ENCODE measurements at regions not wholly inside any gene's neighbourhood (a gene's known extent, or its start where the extent isn't known, plus 50 kb on each side); places are given as distances from the start of the nearest gene placed in this dataset.

GRCh38 chr22:22155607-22156006, 89.0 kb upstream of the VPREB1 start:
- Mint-ChIP-seq H3K4me1 (ENCODE audit: low read depth, unreplicated experiment) (no peaks in the 10 kb centered on the region), H3K9me3 (ENCODE audit: unreplicated experiment) (no peaks in the 10 kb centered on the region), H3K27me3 (ENCODE audit: unreplicated experiment) (peaks cover 8% of the 10 kb centered on the region), H3K36me3 (ENCODE audit: unreplicated experiment) (peaks cover 5% of the 10 kb centered on the region), H3K27ac (ENCODE audit: unreplicated experiment) (no peak overlapping the region), H3K4me3 (ENCODE audit: unreplicated experiment) (no peak overlapping the region)
- DNase-seq, result no peak
- TF ChIP-seq CTCF (IDR thresholded peaks at IDR 0.05; ENCODE audit: partially characterized antibody, unreplicated experiment), result no peak

GRCh38 chr22:22155146-22155545, 89.4 kb upstream of the VPREB1 start:
- Mint-ChIP-seq H3K4me1 (ENCODE audit: low read depth, unreplicated experiment) (no peaks in the 10 kb centered on the region), H3K27ac (ENCODE audit: unreplicated experiment) (no peak overlapping the region), H3K4me3 (ENCODE audit: unreplicated experiment) (no peak overlapping the region), H3K9me3 (ENCODE audit: unreplicated experiment) (no peaks in the 10 kb centered on the region), H3K36me3 (ENCODE audit: unreplicated experiment) (peaks cover 5% of the 10 kb centered on the region), H3K27me3 (ENCODE audit: unreplicated experiment) (peaks cover 8% of the 10 kb centered on the region)
- DNase-seq, result no peak
- TF ChIP-seq CTCF (IDR thresholded peaks at IDR 0.05; ENCODE audit: partially characterized antibody, unreplicated experiment), result no peak

GRCh38 chr22:22154040-22154439, 90.5 kb upstream of the VPREB1 start:
- DNase-seq, result no peak
- no peak overlapping the region for H3K4me3 Mint-ChIP-seq (ENCODE audit: unreplicated experiment)
- H3K36me3 Mint-ChIP-seq (ENCODE audit: unreplicated experiment), result no peaks in the 10 kb centered on the region
- H3K9me3 Mint-ChIP-seq (ENCODE audit: unreplicated experiment), result no peaks in the 10 kb centered on the region
- peaks cover 1% of the 10 kb centered on the region for H3K27me3 Mint-ChIP-seq (ENCODE audit: unreplicated experiment)
- H3K4me1 Mint-ChIP-seq (ENCODE audit: low read depth, unreplicated experiment), result no peaks in the 10 kb centered on the region
- TF ChIP-seq CTCF (IDR thresholded peaks at IDR 0.05; ENCODE audit: partially characterized antibody, unreplicated experiment), result no peak
- H3K27ac Mint-ChIP-seq (ENCODE audit: unreplicated experiment), result no peak overlapping the region

- TF ChIP-seq CTCF (IDR thresholded peaks at IDR 0.05; ENCODE audit: partially characterized antibody, unreplicated experiment), result no peak
- no peaks in the 10 kb centered on the region for H3K9me3 Mint-ChIP-seq (ENCODE audit: unreplicated experiment)
- H3K4me1 Mint-ChIP-seq (ENCODE audit: low read depth, unreplicated experiment), result no peaks in the 10 kb centered on the region
- no peak overlapping the region for H3K27ac Mint-ChIP-seq (ENCODE audit: unreplicated experiment)
- no peaks in the 10 kb centered on the region for H3K36me3 Mint-ChIP-seq (ENCODE audit: unreplicated experiment)
- DNase-seq, result no peak
- peaks cover 7% of the 10 kb centered on the region for H3K27me3 Mint-ChIP-seq (ENCODE audit: unreplicated experiment)
- no peak overlapping the region for H3K4me3 Mint-ChIP-seq (ENCODE audit: unreplicated experiment)
Measured at GRCh38 chr22:22151308-22151707, 93.3 kb upstream of the VPREB1 start.

- Mint-ChIP-seq H3K9me3 (ENCODE audit: unreplicated experiment) (no peaks in the 10 kb centered on the region), H3K27ac (ENCODE audit: unreplicated experiment) (no peak overlapping the region)
- DNase-seq, result no peak
Measured at GRCh38 chr22:22150457-22150856, 94.1 kb upstream of the VPREB1 start.

More at GRCh38 chr22:22150457-22150856, 94.1 kb upstream of the VPREB1 start:
- Mint-ChIP-seq H3K4me3 (ENCODE audit: unreplicated experiment) (no peak overlapping the region), H3K36me3 (ENCODE audit: unreplicated experiment) (no peaks in the 10 kb centered on the region), H3K27me3 (ENCODE audit: unreplicated experiment) (peaks cover 7% of the 10 kb centered on the region), H3K4me1 (ENCODE audit: low read depth, unreplicated experiment) (no peaks in the 10 kb centered on the region)
- no peak for TF ChIP-seq CTCF (IDR thresholded peaks at IDR 0.05; ENCODE audit: partially characterized antibody, unreplicated experiment)

Data from glutamatergic neuron (in vitro differentiated cells).